GM12878 (cell line): ENCODE measurements at regions not wholly inside any gene's neighbourhood (a gene's known extent, or its start where the extent isn't known, plus 50 kb on each side); places are given as distances from the start of the nearest gene placed in this dataset.
A peak's percentile ranks its signal among the peaks of the same experiment; 100 is the strongest.

Experiments used
- ATAC-seq: fragments of 200-7000 bp; cut with Tn5 transposase; 3 replicates; pipeline ENCODE4 v1.9.1; 2020; ENCODE audit warnings: mild to moderate bottlenecking, moderate library complexity
- BruUV-seq: library from RNA; stranded (reverse); fragments of 400-500 nt; replicated peaks from 2 replicates; lab custom pipeline; 2021; lab: Mats Ljungman, UMichigan
- CTCF ChIA-PET: fragments of 300-600 bp; sonication (Branson Sonifier 250); formaldehyde crosslinking; extraction: SDS; loops from one replicate; lab custom pipeline; 2021; ENCODE audit warnings: inconsistent platforms; lab: Yijun Ruan, JAX
- POLR2A ChIA-PET: fragments of 350-600 bp; formaldehyde crosslinking; extraction: SDS; loops from one replicate; lab custom pipeline; 2021; ENCODE audit warnings: inconsistent platforms; lab: Charles Lee
- RAD21 ChIA-PET: fragments of 300-600 bp; sonication (Branson Sonifier 250); formaldehyde crosslinking; loops from one replicate; lab custom pipeline; 2023; ENCODE audit warnings: antibody characterized with exemption; ENCODE audit not compliant: unreplicated experiment; lab: Charles Lee
- SMC1A ChIA-PET: fragments of 300-600 bp; sonication (Branson Sonifier 250); formaldehyde crosslinking; loops from one replicate; lab custom pipeline; 2023; ENCODE audit not compliant: unreplicated experiment, uncharacterized antibody; lab: Charles Lee
- DNase-seq: peaks from one replicate; pipeline ENCODE4 v3.0.0-alpha.2; 2011; ENCODE audit warnings: low read depth, low spot score
- FAIRE-seq: peaks from 3 replicates; lab custom pipeline; 2011; peaks lifted over from hg19 to GRCh38; lab: Jason Lieb, UNC
- H2AFZ ChIP-seq: 2 replicates; pipeline ENCODE4 v1.6.0; 2011; ENCODE audit warnings: low read depth, low read length, control low read depth; ENCODE audit not compliant: control insufficient read depth
- H3K27ac ChIP-seq: 2 replicates; pipeline ENCODE4 v1.5.1; 2011; ENCODE audit warnings: control low read depth; ENCODE audit not compliant: control insufficient read depth, insufficient read depth
- H3K27me3 ChIP-seq, 2 experiments: replicated peaks in 1 of 2; 2 replicates each; pipeline versions ENCODE4 v1.6.0 to v1.6.1; 2011; ENCODE audit warnings: low read length in 1 of 2; ENCODE audit not compliant: control insufficient read depth in 2 of 2, insufficient read depth in 2 of 2
- H3K36me3 ChIP-seq, 2 experiments: 2 replicates each; pipeline ENCODE4 v1.5.1; 2011; ENCODE audit warnings: low read length in 1 of 2; ENCODE audit not compliant: control insufficient read depth in 2 of 2, insufficient read depth in 2 of 2
- H3K4me1 ChIP-seq: 2 replicates; pipeline ENCODE4 v1.6.1; 2011; ENCODE audit warnings: mild to moderate bottlenecking, low read length, moderate library complexity, mixed read lengths; ENCODE audit not compliant: control insufficient read depth, insufficient read depth
- H3K4me2 ChIP-seq: 2 replicates; pipeline ENCODE4 v1.6.0; 2011; ENCODE audit warnings: control low read depth; ENCODE audit not compliant: control insufficient read depth, insufficient read depth
- H3K4me3 ChIP-seq: fragments of 200-600 bp; sonication (generic); 2 replicates; pipeline ENCODE4 v1.5.1; 2016
- H3K79me2 ChIP-seq: 2 replicates; pipeline ENCODE4 v1.6.0; 2011; ENCODE audit warnings: low read length; ENCODE audit not compliant: control insufficient read depth, insufficient read depth
- H3K9ac ChIP-seq: 2 replicates; pipeline ENCODE4 v1.8.0; 2011; ENCODE audit warnings: low read length, control low read depth, mixed read lengths; ENCODE audit not compliant: control insufficient read depth, insufficient read depth
- H3K9me3 ChIP-seq: replicated peaks from 3 replicates; pipeline ENCODE4 v1.5.1; 2011; ENCODE audit warnings: mild to moderate bottlenecking, low read length; ENCODE audit not compliant: control insufficient read depth, insufficient read depth
- H4K20me1 ChIP-seq: 2 replicates; pipeline ENCODE4 v1.6.0; 2011; ENCODE audit not compliant: control insufficient read depth, insufficient read depth
- ATF7 ChIP-seq: fragments of 450-650 bp; IDR thresholded peaks from 2 replicates; pipeline ENCODE4 v1.6.1; 2016; ENCODE audit warnings: low read depth, mild to moderate bottlenecking
- CBFB ChIP-seq: IDR thresholded peaks from 2 replicates; pipeline ENCODE4 v1.6.1; 2016; ENCODE audit warnings: antibody characterized with exemption, low read depth
- DPF2 ChIP-seq: fragments of 450-650 bp; IDR thresholded peaks from 2 replicates; pipeline ENCODE4 v1.6.1; 2017; ENCODE audit warnings: mild to moderate bottlenecking
- EP300 ChIP-seq, 2 experiments: fragments of 150-350 bp in 1 of 2; IDR thresholded peaks; 2 replicates each; pipeline ENCODE4 v1.6.1; 2011 to 2012; ENCODE audit warnings: low read depth in 2 of 2, low read length in 2 of 2, borderline replicate concordance in 1 of 2, improper control_type of control experiment in 1 of 2, inconsistent platforms in 1 of 2; ENCODE audit not compliant: control insufficient read depth in 1 of 2
- GABPA ChIP-seq: IDR thresholded peaks from 2 replicates; pipeline ENCODE4 v1.6.1; 2014; ENCODE audit warnings: antibody characterized with exemption, low read depth, mild to moderate bottlenecking, inconsistent platforms
- JUND ChIP-seq: IDR thresholded peaks from 2 replicates; pipeline ENCODE4 v1.6.1; 2012; ENCODE audit warnings: low read depth, mild to moderate bottlenecking, low read length, improper control_type of control experiment, moderate library complexity
- NFXL1 ChIP-seq: fragments of 450-650 bp; IDR thresholded peaks from 2 replicates; pipeline ENCODE4 v1.6.1; 2017; ENCODE audit warnings: antibody characterized with exemption, mild to moderate bottlenecking, borderline replicate concordance
- PAX5 ChIP-seq: IDR thresholded peaks from 2 replicates; pipeline ENCODE4 v1.6.1; 2011; ENCODE audit warnings: low read depth, low read length, borderline replicate concordance
- RELA ChIP-seq: fragments of 450-650 bp; IDR thresholded peaks from 2 replicates; pipeline ENCODE4 v1.8.0; 2014; ENCODE audit warnings: borderline replicate concordance; ENCODE audit not compliant: partially characterized antibody
- SKIL ChIP-seq: fragments of 450-650 bp; IDR thresholded peaks from 2 replicates; pipeline ENCODE4 v1.6.1; 2017; ENCODE audit warnings: mild to moderate bottlenecking, low read depth, inconsistent platforms; ENCODE audit not compliant: poor library complexity, severe bottlenecking
- TBL1XR1 ChIP-seq: IDR thresholded peaks from 2 replicates; pipeline ENCODE4 v1.6.1; 2012; ENCODE audit warnings: low read depth, low read length, improper control_type of control experiment
- TCF12 ChIP-seq: IDR thresholded peaks from 2 replicates; pipeline ENCODE4 v1.6.1; 2011; ENCODE audit warnings: low read depth, mild to moderate bottlenecking, low read length
- ZBTB40 ChIP-seq: fragments of 450-650 bp; IDR thresholded peaks from 2 replicates; pipeline ENCODE4 v1.6.1; 2016; ENCODE audit warnings: mild to moderate bottlenecking, moderate library complexity, borderline replicate concordance
- WGBS: methylation state at CpG from one replicate; pipeline ENCODE4 v1.1.6; 2016; ENCODE audit warnings: low lambda C conversion rate; ENCODE audit not compliant: insufficient replicate concordance, insufficient coverage; ENCODE audit errors: missing lambda C conversion rate; 5-methylcytosine and 5-hydroxymethylcytosine counted together
- in situ Hi-C: fragments of 300-500 bp; cut with MboI; formaldehyde crosslinking; loops from 9 replicates; pipeline ENCODE4 v1.14.3; 2018; ENCODE audit warnings: mixed read lengths
- intact Hi-C: fragments of 100-400 bp; cut with micrococcal nuclease; formaldehyde crosslinking; loops from one replicate; pipeline ENCODE4 v1.14.2; 2022; ENCODE audit not compliant: unreplicated experiment
- TF ChIP-seq, protein P1 (sequence below): IDR thresholded peaks from 2 replicates; pipeline ENCODE4 v1.6.1; 2012; ENCODE audit warnings: low read depth, low read length, improper control_type of control experiment

- TF ChIP-seq, protein P1, sequence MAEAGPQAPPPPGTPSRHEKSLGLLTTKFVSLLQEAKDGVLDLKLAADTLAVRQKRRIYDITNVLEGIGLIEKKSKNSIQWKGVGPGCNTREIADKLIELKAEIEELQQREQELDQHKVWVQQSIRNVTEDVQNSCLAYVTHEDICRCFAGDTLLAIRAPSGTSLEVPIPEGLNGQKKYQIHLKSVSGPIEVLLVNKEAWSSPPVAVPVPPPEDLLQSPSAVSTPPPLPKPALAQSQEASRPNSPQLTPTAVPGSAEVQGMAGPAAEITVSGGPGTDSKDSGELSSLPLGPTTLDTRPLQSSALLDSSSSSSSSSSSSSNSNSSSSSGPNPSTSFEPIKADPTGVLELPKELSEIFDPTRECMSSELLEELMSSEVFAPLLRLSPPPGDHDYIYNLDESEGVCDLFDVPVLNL = no peak
- TF ChIP-seq DPF2 (0 out of 2 replicates have a peak, but pooled peaks have one; percentile 22), CBFB (no peak), PAX5 (peak; percentile 70; the same call in 1 of the 2 replicates), TBL1XR1 (0 out of 2 replicates have a peak, but pooled peaks have one; percentile 37), ATF7 (0 out of 2 replicates have a peak, but pooled peaks have one; percentile 14), GABPA (no peak), EP300 (IDR thresholded peaks at IDR 0.05; ENCODE audit: borderline replicate concordance in 1 of 2, control insufficient read depth in 1 of 2, low read depth in 2 of 2, low read length in 2 of 2) (peak; percentile 88 to 92; a peak in 3 of 4 replicates), TCF12 (0 out of 2 replicates have a peak, but pooled peaks have one; percentile 32)
- TF ChIP-seq, all 136 proteins: peak for 22
Measured at GRCh38 chrX:38881727-38882126, 80.5 kb downstream of the MID1IP1 start (continued).

DNA sequence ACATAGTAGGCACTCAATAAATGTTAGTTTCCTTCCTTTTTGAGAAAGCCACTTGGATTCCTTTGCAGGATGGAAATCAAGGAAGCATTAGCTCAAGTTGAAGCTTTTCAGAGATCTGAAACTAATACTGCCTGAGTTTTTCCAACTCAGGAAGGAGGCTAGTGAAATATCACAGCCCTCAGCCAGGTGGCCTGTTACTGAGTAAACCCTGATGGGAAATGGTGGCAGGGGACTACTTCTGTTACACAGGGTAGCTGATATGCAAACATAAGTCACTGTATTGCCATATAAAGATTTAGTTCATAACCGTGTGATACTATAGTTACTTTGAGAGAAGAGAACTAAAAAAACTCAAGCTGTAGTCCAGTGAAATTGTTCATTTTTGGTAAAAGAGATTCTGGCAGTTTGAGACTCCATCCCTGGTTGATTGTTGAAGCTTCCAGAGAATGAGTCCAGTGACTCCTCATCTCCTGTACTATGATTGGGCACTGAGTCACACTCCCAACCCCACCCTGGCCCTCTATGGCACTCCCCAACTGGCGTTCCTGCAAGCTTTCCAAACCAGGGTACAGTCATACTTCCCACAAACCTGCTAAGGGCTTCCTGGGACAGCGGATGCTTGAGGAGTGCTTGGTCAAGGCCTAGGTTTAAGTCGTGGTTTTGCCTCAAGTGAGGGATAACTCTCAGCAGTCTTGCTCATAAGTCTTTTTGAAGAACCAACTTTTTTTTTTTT is 81.8 kb downstream of the MID1IP1 start:
- Histone ChIP-seq H4K20me1 (no peaks in the 10 kb centered on the region), H3K79me2 (no peaks in the 10 kb centered on the region), H3K27ac (no peak overlapping the region), H3K4me1 (peaks cover 14% of the 10 kb centered on the region), H3K9me3 (no peaks in the 10 kb centered on the region; the same call in 2 of the 3 replicates), H3K4me3 (no peak overlapping the region), H3K36me3 (no peaks in the 10 kb centered on the region), H3K4me2 (no peak overlapping the region), H2AFZ (no peak overlapping the region), H3K9ac (no peak overlapping the region), H3K27me3 (no peaks in the 10 kb centered on the region)
- FAIRE-seq (no peak), DNase-seq (no peak), ATAC-seq (no peak)
- intact Hi-C loops (no loop called here), in situ Hi-C loops (no loop called here)
- ChIA-PET RAD21 (interaction anchor here (0.9 to 3.9 kb wide), 12 partner anchors 8 to 100 kb away, joined by 3 to 19 read pairs (median 4); no protein-coding TSS in a partner anchor), SMC1A (interaction anchor here (1.1 to 5.8 kb wide), 10 partner anchors 8 to 102 kb away, joined by 4 to 39 read pairs (median 10); partner anchors contain the start of gene MID1IP1), POLR2A (interaction anchor here (0.6 to 3.2 kb wide), 4 partner anchors 9 to 82 kb away, joined by 3 to 11 read pairs (median 7); partner anchors contain the start of gene MID1IP1), CTCF (interaction anchor here (1.1 to 2.1 kb wide), 6 partner anchors 9 to 255 kb away, joined by 3 to 12 read pairs (median 4); no protein-coding TSS in a partner anchor)
- BruUV-seq = no TSS peak
- WGBS = 54% methylated on average over 4 of the region's 4 CpGs
- TF ChIP-seq TCF12 (no peak), JUND (no peak), NFXL1 (no peak), ZBTB40 (no peak), SKIL (no peak), RELA (no peak)
